H1 (cell line): ENCODE measurements at regions not wholly inside any gene's neighbourhood (a gene's known extent, or its start where the extent isn't known, plus 50 kb on each side); places are given as distances from the start of the nearest gene placed in this dataset.

Experiments
- CTCF ChIA-PET: fragments of 300-600 bp; sonication (Branson Sonifier 250); formaldehyde crosslinking; loops from one replicate; lab custom pipeline; 2021; ENCODE audit not compliant: partially characterized antibody; lab: Charles Lee
- POLR2A ChIA-PET: fragments of 300-600 bp; sonication (Branson Sonifier 250); formaldehyde crosslinking; loops from one replicate; lab custom pipeline; 2021; ENCODE audit warnings: inconsistent platforms; ENCODE audit not compliant: partially characterized antibody; lab: Charles Lee
- DNase-seq, 2 experiments: peaks; one replicate each; pipeline versions ENCODE4 v3.0.0 to v3.0.0-alpha.2; 2010 to 2022; ENCODE audit warnings: low spot score in 2 of 2, low read depth in 1 of 2, mixed read lengths in 1 of 2
- FAIRE-seq: peaks from 2 replicates; lab custom pipeline; 2011; peaks lifted over from hg19 to GRCh38; lab: Jason Lieb, UNC
- H2AFZ ChIP-seq: 2 replicates; pipeline ENCODE4 v1.8.1; 2012; ENCODE audit warnings: low read length, inconsistent platforms
- H2AK5ac ChIP-seq: 2 replicates; pipeline ENCODE4 v1.6.1; 2013; ENCODE audit warnings: low read depth, low read length
- H2BK120ac ChIP-seq: replicated peaks from 2 replicates; pipeline ENCODE3; 2013; ENCODE audit warnings: low read depth, low read length, inconsistent platforms
- H2BK12ac ChIP-seq: 2 replicates; pipeline ENCODE4 v1.6.1; 2013; ENCODE audit warnings: low read depth, low read length
- H2BK15ac ChIP-seq: 2 replicates; pipeline ENCODE4 v1.6.1; 2013; ENCODE audit warnings: low read length
- H2BK20ac ChIP-seq: 2 replicates; pipeline ENCODE4 v1.6.1; 2013; ENCODE audit warnings: low read length
- H2BK5ac ChIP-seq: 2 replicates; pipeline ENCODE4 v1.6.1; 2013; ENCODE audit warnings: low read depth, low read length
- H3K14ac ChIP-seq: 2 replicates; pipeline ENCODE4 v1.6.1; 2013; ENCODE audit warnings: inconsistent platforms; ENCODE audit not compliant: insufficient read length
- H3K18ac ChIP-seq: 2 replicates; pipeline ENCODE4 v1.6.1; 2013; ENCODE audit warnings: low read length; ENCODE audit errors: extremely low read depth
- H3K23ac ChIP-seq: 2 replicates; pipeline ENCODE4 v1.6.1; 2013; ENCODE audit warnings: inconsistent platforms; ENCODE audit not compliant: insufficient read length
- H3K23me2 ChIP-seq: 2 replicates; pipeline ENCODE4 v1.6.1; 2013; ENCODE audit warnings: low read depth, low read length
- H3K27ac ChIP-seq: 2 replicates; pipeline ENCODE4 v1.6.1; 2011; ENCODE audit warnings: low read depth, low read length, inconsistent platforms
- H3K27me3 ChIP-seq, 4 experiments: replicated peaks in 1 of 4; 1 replicate in 1 of 4; 2 replicates in 3 of 4; pipeline versions ENCODE4 v1.6.1 to v1.8.1; 2011 to 2013; ENCODE audit warnings: low read length in 3 of 4, mild to moderate bottlenecking in 3 of 4, inconsistent platforms in 2 of 4, mixed read lengths in 2 of 4, moderate library complexity in 1 of 4; ENCODE audit not compliant: control insufficient read depth in 3 of 4, insufficient read depth in 3 of 4; ENCODE audit errors: extremely low read depth in 1 of 4
- H3K36me3 ChIP-seq, 4 experiments: 2 replicates each; pipeline versions ENCODE4 v1.6.1 to v1.8.1; 2011 to 2013; ENCODE audit warnings: mild to moderate bottlenecking in 4 of 4, low read length in 3 of 4, moderate library complexity in 2 of 4, control low read depth in 1 of 4, inconsistent platforms in 1 of 4; ENCODE audit not compliant: insufficient read depth in 4 of 4, control insufficient read depth in 2 of 4
- H3K4ac ChIP-seq: replicated peaks from 2 replicates; pipeline ENCODE3; 2013; ENCODE audit warnings: low read length, low read depth, mixed read lengths, inconsistent platforms; ENCODE audit not compliant: insufficient read length
- H3K4me1 ChIP-seq, 4 experiments: replicated peaks in 1 of 4; 1 replicate in 1 of 4; 2 replicates in 3 of 4; pipeline versions ENCODE4 v1.6.1 to v1.8.1; 2011 to 2013; ENCODE audit warnings: low read length in 3 of 4, inconsistent platforms in 2 of 4, mixed read lengths in 1 of 4; ENCODE audit not compliant: insufficient read depth in 4 of 4, control insufficient read depth in 3 of 4
- H3K4me2 ChIP-seq, 2 experiments: 2 replicates each; pipeline versions ENCODE4 v1.6.1 to v1.8.1; 2011 to 2013; ENCODE audit warnings: low read depth in 2 of 2, low read length in 2 of 2, control low read depth in 1 of 2, inconsistent platforms in 1 of 2, mild to moderate bottlenecking in 1 of 2; ENCODE audit not compliant: insufficient read depth in 1 of 2
- H3K4me3 ChIP-seq, 4 experiments: fragments of 200-600, 300-600 bp in 1 of 4; sonication (generic), shearing (Covaris generic), sonication (Bioruptor Twin) in 1 of 4; 2 replicates each; pipeline versions ENCODE4 v1.5.1 to v1.8.1; 2011 to 2016; ENCODE audit warnings: low read length in 4 of 4, low read depth in 3 of 4, control low read depth in 2 of 4, inconsistent platforms in 2 of 4, mild to moderate bottlenecking in 2 of 4, mixed read lengths in 1 of 4, moderate library complexity in 1 of 4; ENCODE audit not compliant: insufficient read depth in 2 of 4; ENCODE audit errors: extremely low read depth in 1 of 4
- H3K56ac ChIP-seq: replicated peaks from 2 replicates; pipeline ENCODE3; 2013; ENCODE audit warnings: low read depth, mild to moderate bottlenecking, mixed read lengths, low read length, inconsistent platforms; ENCODE audit not compliant: insufficient read length
- H3K79me1 ChIP-seq: 2 replicates; pipeline ENCODE4 v1.6.1; 2013; ENCODE audit warnings: low read depth, low read length, control low read depth
- H3K79me2 ChIP-seq, 2 experiments: 2 replicates each; pipeline versions ENCODE4 v1.6.1 to v1.8.1; 2012 to 2013; ENCODE audit warnings: low read length in 2 of 2, mild to moderate bottlenecking in 2 of 2, inconsistent platforms in 1 of 2; ENCODE audit not compliant: insufficient read depth in 2 of 2, control insufficient read depth in 1 of 2
- H3K9ac ChIP-seq, 4 experiments: replicated peaks in 1 of 4; 1 replicate in 1 of 4; 2 replicates in 3 of 4; pipeline versions ENCODE4 v1.6.1 to v1.8.1; 2011 to 2013; ENCODE audit warnings: low read depth in 3 of 4, low read length in 3 of 4, control low read depth in 2 of 4, mild to moderate bottlenecking in 2 of 4, moderate library complexity in 2 of 4, inconsistent platforms in 1 of 4; ENCODE audit errors: extremely low read depth in 1 of 4
- H3K9me3 ChIP-seq, 2 experiments: 2 replicates each; pipeline versions ENCODE4 v1.6.1 to v1.8.1; 2012 to 2013; ENCODE audit warnings: mild to moderate bottlenecking in 2 of 2, moderate library complexity in 2 of 2, control low read depth in 1 of 2, inconsistent platforms in 1 of 2, low read depth in 1 of 2, low read length in 1 of 2, mixed read lengths in 1 of 2; ENCODE audit not compliant: insufficient read depth in 2 of 2
- H4K20me1 ChIP-seq, 2 experiments: replicated peaks in 1 of 2; 2 replicates each; pipeline versions ENCODE3 to v1.8.1; 2011 to 2013; ENCODE audit warnings: inconsistent platforms in 2 of 2, low read length in 2 of 2, mild to moderate bottlenecking in 1 of 2; ENCODE audit not compliant: insufficient read depth in 2 of 2, control insufficient read depth in 1 of 2
- H4K5ac ChIP-seq: 2 replicates; pipeline ENCODE4 v1.6.1; 2013; ENCODE audit warnings: low read length, low read depth, mixed read lengths, inconsistent platforms; ENCODE audit not compliant: insufficient read length
- H4K8ac ChIP-seq: 2 replicates; pipeline ENCODE4 v1.8.0; 2013; ENCODE audit warnings: mild to moderate bottlenecking, moderate library complexity, low read length, inconsistent platforms; ENCODE audit not compliant: insufficient read depth; ENCODE audit errors: extremely low read depth
- H4K91ac ChIP-seq: replicated peaks from 2 replicates; pipeline ENCODE3; 2013; ENCODE audit warnings: low read length, mixed read lengths, inconsistent platforms; ENCODE audit not compliant: insufficient read length
- CHD2 ChIP-seq: IDR thresholded peaks from 2 replicates; pipeline ENCODE4 v1.6.1; 2012; ENCODE audit warnings: low read length, improper control_type of control experiment
- E2F6 ChIP-seq: IDR thresholded peaks from 2 replicates; pipeline ENCODE4 v1.6.1; 2012; ENCODE audit warnings: inconsistent platforms
- FOSL1 ChIP-seq: IDR thresholded peaks from 2 replicates; pipeline ENCODE4 v1.6.1; 2011; ENCODE audit warnings: mild to moderate bottlenecking, low read depth, low read length, moderate library complexity; ENCODE audit not compliant: insufficient read depth
- KDM1A ChIP-seq: fragments of 200-600, 300-600 bp; sonication (generic); IDR thresholded peaks from 2 replicates; pipeline ENCODE4 v1.7.1; 2016; ENCODE audit warnings: mild to moderate bottlenecking, low read length, borderline replicate concordance
- SIX5 ChIP-seq: IDR thresholded peaks from 2 replicates; pipeline ENCODE4 v1.6.1; 2011; ENCODE audit warnings: mild to moderate bottlenecking, low read depth, low read length
- WGBS, 2 experiments: shearing (Covaris generic) in 1 of 2; methylation state at CpG; one replicate each; pipeline versions ENCODE4 v1.1.6 to v1.1.7; 2013 to 2015; ENCODE audit warnings: low lambda C conversion rate in 2 of 2, mixed read lengths in 2 of 2, inconsistent platforms in 1 of 2, low coverage in 1 of 2, missing lambda C conversion rate in 1 of 2; ENCODE audit not compliant: insufficient replicate concordance in 2 of 2, insufficient coverage in 1 of 2, insufficient read length in 1 of 2; ENCODE audit errors: extremely low coverage in 1 of 2, missing lambda C conversion rate in 1 of 2; 5-methylcytosine and 5-hydroxymethylcytosine counted together
- TF ChIP-seq, protein P1 (sequence below): IDR thresholded peaks from 2 replicates; pipeline ENCODE4 v1.6.1; 2011; ENCODE audit warnings: low read length, improper control_type of control experiment

- Histone ChIP-seq H3K79me1 (no peaks in the 10 kb centered on the region; the same call in 1 of the 2 replicates), H3K18ac (no peak overlapping the region), H3K23me2 (no peaks in the 10 kb centered on the region), H3K4me2 (no peak overlapping the region), H3K14ac (no peak overlapping the region), H2AK5ac (no peak overlapping the region), H2BK120ac (no peak overlapping the region), H2AFZ (no peak overlapping the region), H4K5ac (no peak overlapping the region), H2BK20ac (no peak overlapping the region), H3K27me3 (no peaks in the 10 kb centered on the region), H2BK5ac (no peak overlapping the region), H3K4me3 (no peak overlapping the region), H4K20me1 (peaks cover 0 to 1% of the 10 kb centered on the region in 2 experiments), H3K9ac (no peak overlapping the region), H4K91ac (no peak overlapping the region), H2BK12ac (no peak overlapping the region), H3K27ac (no peak overlapping the region), H3K56ac (no peak overlapping the region), H2BK15ac (no peak overlapping the region), H3K4me1 (peaks cover 0 to 4% (median 2%) of the 10 kb centered on the region in 4 experiments; a peak in 4 of 7 replicates), H4K8ac (no peak overlapping the region), H3K36me3 (no peaks in the 10 kb centered on the region), H3K9me3 (0 out of 4 replicates have a peak, but pooled peaks cover 0 to 2% of the 10 kb centered on the region in 2 experiments), H3K4ac (no peak overlapping the region), H3K79me2 (no peaks in the 10 kb centered on the region), H3K23ac (no peak overlapping the region)
- TF ChIP-seq CHD2 (no peak), E2F6 (no peak), SIX5 (no peak), KDM1A (no peak), FOSL1 (no peak)
- TF ChIP-seq, protein P1, sequence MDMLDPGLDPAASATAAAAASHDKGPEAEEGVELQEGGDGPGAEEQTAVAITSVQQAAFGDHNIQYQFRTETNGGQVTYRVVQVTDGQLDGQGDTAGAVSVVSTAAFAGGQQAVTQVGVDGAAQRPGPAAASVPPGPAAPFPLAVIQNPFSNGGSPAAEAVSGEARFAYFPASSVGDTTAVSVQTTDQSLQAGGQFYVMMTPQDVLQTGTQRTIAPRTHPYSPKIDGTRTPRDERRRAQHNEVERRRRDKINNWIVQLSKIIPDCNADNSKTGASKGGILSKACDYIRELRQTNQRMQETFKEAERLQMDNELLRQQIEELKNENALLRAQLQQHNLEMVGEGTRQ, result no peak
- ChIA-PET CTCF (interaction anchor here (1.1 kb wide), 1 partner anchor 10 kb away, joined by 3 read pairs; no protein-coding TSS in a partner anchor), POLR2A (no interaction called here)
- FAIRE-seq (no peak), DNase-seq (no peak)
- 92% methylated on average over 2 of the region's 2 CpGs; no CpG with 5 or more reads in 1 of the 2 experiments for WGBS, 2 experiments
These were observed 90.2 kb upstream of the CTSC start for GRCh38 chr11:88427719-88428118.
